ENCODE measurements at regions not wholly inside any gene's neighbourhood (a gene's known extent, or its start where the extent isn't known, plus 50 kb on each side); places are given as distances from the start of the nearest gene placed in this dataset.

DNA sequence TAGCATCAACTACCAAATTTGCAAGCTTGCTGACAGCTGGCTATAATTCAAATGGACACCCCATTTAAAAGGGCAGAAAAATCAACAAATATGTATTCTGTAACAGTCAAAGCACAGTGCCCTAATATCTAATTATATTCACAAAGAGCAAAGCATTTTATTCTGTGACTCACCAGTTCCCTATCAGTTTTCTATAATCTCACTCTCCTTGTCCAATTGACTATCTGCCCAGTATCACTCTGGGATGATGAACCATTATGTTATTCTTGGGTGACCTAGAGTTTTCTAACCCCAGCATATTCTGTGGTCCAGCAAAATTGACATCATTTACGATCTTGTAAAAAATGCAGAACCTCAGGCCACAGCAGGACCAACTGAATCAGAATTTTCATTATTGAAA is 82.0 kb upstream of the FREM3 start:
- TF ChIP-seq, protein P1, sequence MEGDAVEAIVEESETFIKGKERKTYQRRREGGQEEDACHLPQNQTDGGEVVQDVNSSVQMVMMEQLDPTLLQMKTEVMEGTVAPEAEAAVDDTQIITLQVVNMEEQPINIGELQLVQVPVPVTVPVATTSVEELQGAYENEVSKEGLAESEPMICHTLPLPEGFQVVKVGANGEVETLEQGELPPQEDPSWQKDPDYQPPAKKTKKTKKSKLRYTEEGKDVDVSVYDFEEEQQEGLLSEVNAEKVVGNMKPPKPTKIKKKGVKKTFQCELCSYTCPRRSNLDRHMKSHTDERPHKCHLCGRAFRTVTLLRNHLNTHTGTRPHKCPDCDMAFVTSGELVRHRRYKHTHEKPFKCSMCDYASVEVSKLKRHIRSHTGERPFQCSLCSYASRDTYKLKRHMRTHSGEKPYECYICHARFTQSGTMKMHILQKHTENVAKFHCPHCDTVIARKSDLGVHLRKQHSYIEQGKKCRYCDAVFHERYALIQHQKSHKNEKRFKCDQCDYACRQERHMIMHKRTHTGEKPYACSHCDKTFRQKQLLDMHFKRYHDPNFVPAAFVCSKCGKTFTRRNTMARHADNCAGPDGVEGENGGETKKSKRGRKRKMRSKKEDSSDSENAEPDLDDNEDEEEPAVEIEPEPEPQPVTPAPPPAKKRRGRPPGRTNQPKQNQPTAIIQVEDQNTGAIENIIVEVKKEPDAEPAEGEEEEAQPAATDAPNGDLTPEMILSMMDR (IDR thresholded peaks at IDR 0.05): no peak
- H3K4me1 ChIP-seq: no peaks in the 10 kb centered on the region
- H3K9me3 ChIP-seq: no peaks in the 10 kb centered on the region
- ATAC-seq: no peak
- no peaks in the 10 kb centered on the region for H3K27me3 ChIP-seq (ENCODE audit: insufficient read depth in 3 of 3, low read length in 2 of 3)
- no peak overlapping the region for H3K4me3 ChIP-seq
- no peaks in the 10 kb centered on the region for H3K36me3 ChIP-seq (ENCODE audit: insufficient read depth in 1 of 2, low read depth in 1 of 2)
- no peak for DNase-seq
- 61 to 68% (median 67%) methylated on average over 1 of the region's 1 CpG for WGBS, 3 donors
- no peak overlapping the region for H3K27ac ChIP-seq
- intact Hi-C loops (cut with DNase I): no loop called here

DNA sequence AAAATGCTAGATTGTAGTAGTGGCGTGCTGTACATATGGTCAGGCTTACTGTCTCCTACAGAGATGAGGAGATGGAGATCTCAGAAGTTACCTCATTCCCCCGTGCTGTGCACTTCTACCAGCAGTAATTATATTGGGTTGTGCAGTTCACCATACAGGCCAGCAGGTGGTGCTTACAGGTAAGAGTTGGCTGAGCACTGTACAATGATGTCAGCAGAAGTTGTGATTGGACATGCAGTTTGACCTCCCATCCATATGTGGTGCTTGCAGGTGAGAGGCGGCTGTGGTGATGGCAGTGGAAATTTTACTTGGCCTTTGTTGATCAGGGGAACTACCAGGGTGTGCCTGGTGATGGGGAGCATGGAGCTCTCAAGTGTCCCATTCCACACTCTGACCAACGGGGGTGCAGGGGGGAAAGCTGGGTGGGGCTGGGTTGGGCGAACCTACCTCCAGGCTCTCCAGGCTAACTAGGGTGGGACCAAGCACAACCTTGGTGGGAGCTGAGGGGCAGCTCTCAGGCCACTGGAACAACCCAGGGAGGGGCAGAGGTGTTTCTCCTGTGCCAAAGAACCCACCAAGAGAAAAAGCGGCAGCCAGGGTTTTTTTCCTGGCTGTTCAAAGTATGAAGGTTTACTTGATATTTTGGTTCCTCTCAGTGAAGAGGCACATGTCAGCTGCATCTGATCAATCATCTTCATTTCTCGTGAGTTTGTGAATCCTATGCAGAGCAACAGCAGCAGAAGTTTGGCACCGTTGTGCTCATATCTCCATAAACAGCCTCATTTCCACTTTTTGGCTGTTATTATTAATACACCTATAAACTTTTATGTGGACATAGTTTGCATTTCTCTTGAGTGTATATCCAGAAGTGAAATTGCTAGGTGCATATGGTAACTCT is 73.8 kb upstream of the FREM3 start:
- Histone ChIP-seq H3K27ac (no peak overlapping the region), H3K9me3 (no peaks in the 10 kb centered on the region), H3K4me3 (no peak overlapping the region), H3K36me3 (ENCODE audit: insufficient read depth in 1 of 2, low read depth in 1 of 2) (no peaks in the 10 kb centered on the region), H3K27me3 (ENCODE audit: insufficient read depth in 3 of 3, low read length in 2 of 3) (no peaks in the 10 kb centered on the region), H3K4me1 (no peaks in the 10 kb centered on the region)
- WGBS, 3 donors: 70 to 72% (median 71%) methylated on average over 8 of the region's 8 CpGs
- intact Hi-C loops (cut with DNase I): no loop called here
- ATAC-seq (peak; percentile 32 to 72 (median 68)), DNase-seq (no peak)
- TF ChIP-seq, protein P1 (IDR thresholded peaks at IDR 0.05): peak; percentile 46

- H3K4me1 ChIP-seq: no peaks in the 10 kb centered on the region
- H3K9me3 ChIP-seq: no peaks in the 10 kb centered on the region
- no peaks in the 10 kb centered on the region for H3K27me3 ChIP-seq (ENCODE audit: insufficient read depth in 3 of 3, low read length in 2 of 3)
- ATAC-seq (no peak), DNase-seq (no peak)
- no peak overlapping the region for H3K27ac ChIP-seq
- no peaks in the 10 kb centered on the region for H3K36me3 ChIP-seq (ENCODE audit: insufficient read depth in 1 of 2, low read depth in 1 of 2)
- intact Hi-C loops (cut with DNase I): no loop called here
- no peak overlapping the region for H3K4me3 ChIP-seq
- TF ChIP-seq, protein P1 (IDR thresholded peaks at IDR 0.05): no peak
These were observed 70.8 kb upstream of the FREM3 start for GRCh38 chr4:143771269-143771668.

- Histone ChIP-seq H3K27ac (no peak overlapping the region), H3K9me3 (no peaks in the 10 kb centered on the region), H3K4me1 (no peaks in the 10 kb centered on the region), H3K4me3 (no peak overlapping the region), H3K27me3 (ENCODE audit: insufficient read depth in 3 of 3, low read length in 2 of 3) (no peaks in the 10 kb centered on the region), H3K36me3 (ENCODE audit: insufficient read depth in 1 of 2, low read depth in 1 of 2) (no peaks in the 10 kb centered on the region)
- intact Hi-C loops (cut with DNase I): no loop called here
- peak in 3 of 4 donors; percentile 65 to 78 (median 66) for ATAC-seq
- no peak for DNase-seq
- TF ChIP-seq, protein P1 (IDR thresholded peaks at IDR 0.05): no peak
- WGBS, 3 donors: 25 to 54% (median 35%) methylated on average over 5 of the region's 5 CpGs
These were observed 67.6 kb upstream of the FREM3 start for GRCh38 chr4:143768007-143768591.

Data from psoas muscle (tissue), 7 donors.